ENCODE measurements at regions not wholly inside any gene's neighbourhood (a gene's known extent, or its start where the extent isn't known, plus 50 kb on each side); places are given as distances from the start of the nearest gene placed in this dataset.
A peak's percentile ranks its signal among the peaks of the same experiment; 100 is the strongest.

GRCh38 chr16:85271198-85271597, 158.9 kb upstream of the CIBAR2 start:
- H3K4me3 ChIP-seq (ENCODE audit: control insufficient read depth, low read depth, low read length), result no peak overlapping the region
- no peak for TF ChIP-seq CTCF (IDR thresholded peaks at IDR 0.05; ENCODE audit: control insufficient read depth, insufficient read depth, low read depth, low read length, missing control alignments)
- DNase-seq (ENCODE audit: low read depth), result no peak

GRCh38 chr16:85273293-85273692, 161.0 kb upstream of the CIBAR2 start:
- H3K4me3 ChIP-seq (ENCODE audit: control insufficient read depth, low read depth, low read length), result no peak overlapping the region
- TF ChIP-seq CTCF (IDR thresholded peaks at IDR 0.05; ENCODE audit: control insufficient read depth, insufficient read depth, low read depth, low read length, missing control alignments), result no peak
- no peak for DNase-seq (ENCODE audit: low read depth)

GRCh38 chr16:85274501-85274900, 162.2 kb upstream of the CIBAR2 start:
- DNase-seq (ENCODE audit: low read depth), result no peak
- no peak for TF ChIP-seq CTCF (IDR thresholded peaks at IDR 0.05; ENCODE audit: control insufficient read depth, insufficient read depth, low read depth, low read length, missing control alignments)

GRCh38 chr16:85274924-85275323, 162.7 kb upstream of the CIBAR2 start:
- no peak for DNase-seq (ENCODE audit: low read depth)
- no peak overlapping the region for H3K4me3 ChIP-seq (ENCODE audit: control insufficient read depth, low read depth, low read length)
- TF ChIP-seq CTCF (IDR thresholded peaks at IDR 0.05; ENCODE audit: control insufficient read depth, insufficient read depth, low read depth, low read length, missing control alignments), result no peak

More at GRCh38 chr16:85274501-85274900, 162.2 kb upstream of the CIBAR2 start:
- no peak overlapping the region for H3K4me3 ChIP-seq (ENCODE audit: control insufficient read depth, low read depth, low read length)

GRCh38 chr16:85275533-85276249, 163.4 kb upstream of the CIBAR2 start:
- no peak overlapping the region for H3K4me3 ChIP-seq (ENCODE audit: control insufficient read depth, low read depth, low read length)
- TF ChIP-seq CTCF (IDR thresholded peaks at IDR 0.05; ENCODE audit: control insufficient read depth, insufficient read depth, low read depth, low read length, missing control alignments), result peak; percentile 97
- DNase-seq (ENCODE audit: low read depth), result no peak

- no peak for TF ChIP-seq CTCF (IDR thresholded peaks at IDR 0.05; ENCODE audit: control insufficient read depth, insufficient read depth, low read depth, low read length, missing control alignments)
- H3K4me3 ChIP-seq (ENCODE audit: control insufficient read depth, low read depth, low read length), result no peak overlapping the region
- no peak for DNase-seq (ENCODE audit: low read depth)
These were observed 164.0 kb upstream of the CIBAR2 start for GRCh38 chr16:85276258-85276657.
